Heart left ventricle (tissue), 16 donors: ENCODE measurements at regions not wholly inside any gene's neighbourhood (a gene's known extent, or its start where the extent isn't known, plus 50 kb on each side); places are given as distances from the start of the nearest gene placed in this dataset.
A peak's percentile ranks its signal among the peaks of the same experiment; 100 is the strongest.

Source experiments
- ATAC-seq, 4 donors: fragments of 200-7000 bp; cut with Tn5 transposase; one replicate each; pipeline ENCODE4 v1.9.1; 2020 to 2022; ENCODE audit warnings: moderate library complexity in 4 of 4, mild to moderate bottlenecking in 3 of 4, moderate number of reproducible peaks in 1 of 4
- DNase-seq, 5 donors: peaks; one replicate each; pipeline ENCODE4 v3.0.0-alpha.2; 2020
- H3K27ac ChIP-seq, 12 donors: fragments of 200-600 bp; sonication (generic) in 4 of 12; one replicate each; pipeline versions ENCODE4 v1.5.0 to v1.8.0; 2016 to 2022; ENCODE audit warnings: mild to moderate bottlenecking in 2 of 12
- H3K27me3 ChIP-seq, 9 donors: fragments of 200-600 bp; sonication (generic) in 2 of 9; one replicate each; pipeline versions ENCODE4 v1.5.1 to v1.8.0; 2016 to 2022; ENCODE audit warnings: mild to moderate bottlenecking in 3 of 9
- H3K36me3 ChIP-seq, 9 donors: fragments of 200-600 bp; sonication (generic) in 2 of 9; one replicate each; pipeline versions ENCODE4 v1.5.0 to v1.8.0; 2018 to 2022; ENCODE audit warnings: mild to moderate bottlenecking in 2 of 9
- H3K4me1 ChIP-seq, 12 donors: fragments of 200-600 bp; sonication (generic) in 4 of 12; one replicate each; pipeline versions ENCODE4 v1.5.0 to v1.8.0; 2016 to 2022; ENCODE audit warnings: mild to moderate bottlenecking in 3 of 12
- H3K4me3 ChIP-seq, 12 donors: fragments of 200-600 bp; sonication (generic) in 4 of 12; one replicate each; pipeline versions ENCODE4 v1.5.0 to v1.8.0; 2017 to 2022; ENCODE audit warnings: mild to moderate bottlenecking in 9 of 12, moderate library complexity in 4 of 12
- H3K9me3 ChIP-seq, 12 donors: fragments of 200-600 bp; sonication (generic) in 4 of 12; one replicate each; pipeline versions ENCODE4 v1.5.0 to v1.8.0; 2016 to 2022; ENCODE audit warnings: mild to moderate bottlenecking in 1 of 12
- CTCF ChIP-seq, 12 donors: fragments of 200-600 bp; sonication (generic) in 4 of 12; IDR thresholded peaks; one replicate each; pipeline versions ENCODE4 v1.5.0 to v1.8.0; 2018 to 2022; ENCODE audit warnings: antibody characterized with exemption in 12 of 12, mild to moderate bottlenecking in 5 of 12
- POLR2A ChIP-seq, 2 donors: fragments of 450-650 bp; IDR thresholded peaks; one replicate each; pipeline ENCODE4 v1.6.1; 2017; ENCODE audit warnings: antibody characterized with exemption in 2 of 2, mild to moderate bottlenecking in 2 of 2, moderate library complexity in 2 of 2
- WGBS, 4 donors: extraction: QIAGEN DNeasy Blood & Tissue Kit in 2 of 4; methylation state at CpG; one replicate each; pipeline versions ENCODE4 v1.1.5 to v1.1.7; 2013 to 2018; 5-methylcytosine and 5-hydroxymethylcytosine counted together
- intact Hi-C, 10 donors: fragments of 100-400 bp; cut with DNase I; formaldehyde crosslinking; loops; one replicate each; pipeline versions ENCODE4 v1.11.1 to v1.14.2; 2022
- donor health status: ischemic (EF 13 %, LVEDD 7.1; RV severe dilation, severe dysfunction).
- donor health status: healthy with polysubstance abuse.
- donor health status: DM: no; HTN: yes; CAD: no.
- donor health status: DM: no; HTN: no; CAD: no.
- donor health status: ischemic (EF 25% LVEDD 6.9; RV normal size, moderate dysfunction).
- donor health status: ischemic (EF 25% LVEDD 5.7; RV mildly dilated, moderate dysfunction).
- donor health status: healthy.
- donor health status: DM: yes; HTN: yes; CAD: no.
- donor health status: ischemic (EF 35%, LVEDD 5.7; RV mildly dilated, moderate dysfunction).
- donor health status: nonischemic (EF 11% LVEDD 7.7; RV severe dilation, severe dysfunction).
- donor health status: DM: yes; HTN: yes; CAD: no.
- donor health status: PGD.
- donor health status: ischemic (EF 29% LVEDD 5.4; RV normal size, mild dysfunction).
- donor health status: nonischemic (EF 23%, LVEDD 6.1; RV moderate dilation, normal function).

- H3K9me3 ChIP-seq = peaks cover 0 to 15% (median 0%) of the 10 kb centered on the region in 12 donors
- H3K4me3 ChIP-seq = no peak overlapping the region
- intact Hi-C loops = no loop called here
- no peaks in the 10 kb centered on the region for H3K4me1 ChIP-seq
- no peak for ATAC-seq
- H3K27me3 ChIP-seq = no peaks in the 10 kb centered on the region
- TF ChIP-seq POLR2A (IDR thresholded peaks at IDR 0.05) (no peak), CTCF (IDR thresholded peaks at IDR 0.05) (no peak)
- 59 to 81% (median 74%) methylated on average over 2 of the region's 2 CpGs for WGBS, 4 donors
- no peak for DNase-seq
- H3K27ac ChIP-seq = no peak overlapping the region
- no peaks in the 10 kb centered on the region for H3K36me3 ChIP-seq
Observed at GRCh38 chr3:165619069-165619468, 218.2 kb downstream of the BCHE start.

- no peak overlapping the region for H3K27ac ChIP-seq
- intact Hi-C loops = no loop called here
- no peak for DNase-seq
- no peak for ATAC-seq
- H3K4me3 ChIP-seq = no peak overlapping the region
- H3K4me1 ChIP-seq = no peaks in the 10 kb centered on the region
- no peaks in the 10 kb centered on the region for H3K36me3 ChIP-seq
- no peak for TF ChIP-seq POLR2A (IDR thresholded peaks at IDR 0.05)
- TF ChIP-seq CTCF (IDR thresholded peaks at IDR 0.05) = no peak
- H3K9me3 ChIP-seq = peaks cover 0 to 9% (median 0%) of the 10 kb centered on the region in 12 donors
- H3K27me3 ChIP-seq = no peaks in the 10 kb centered on the region
Observed at GRCh38 chr3:165617134-165617533, 220.1 kb downstream of the BCHE start.

GRCh38 chr3:165614337-165614736 lies 222.9 kb downstream of the BCHE start:
- DNase-seq (no peak), ATAC-seq (no peak)
- no peaks in the 10 kb centered on the region for H3K4me1 ChIP-seq
- H3K36me3 ChIP-seq = no peaks in the 10 kb centered on the region
- TF ChIP-seq POLR2A (IDR thresholded peaks at IDR 0.05) = no peak
- TF ChIP-seq CTCF (IDR thresholded peaks at IDR 0.05) = no peak
- peaks cover 0 to 5% (median 0%) of the 10 kb centered on the region in 12 donors for H3K9me3 ChIP-seq
- WGBS, 4 donors = 87 to 91% (median 90%) methylated on average over 1 of the region's 1 CpG
- H3K27me3 ChIP-seq = no peaks in the 10 kb centered on the region
- peak overlapping the region in 1 of 12 donors; percentile 3 for H3K27ac ChIP-seq
- no peak overlapping the region for H3K4me3 ChIP-seq
- intact Hi-C loops = no loop called here

GRCh38 chr3:165613014-165613413 lies 224.2 kb downstream of the BCHE start:
- intact Hi-C loops = no loop called here
- H3K27ac ChIP-seq = peak overlapping the region in 1 of 12 donors; percentile 5
- WGBS, 4 donors = 63 to 71% (median 70%) methylated on average over 4 of the region's 4 CpGs
- TF ChIP-seq POLR2A (IDR thresholded peaks at IDR 0.05) = no peak
- no peak for TF ChIP-seq CTCF (IDR thresholded peaks at IDR 0.05)
- peaks cover 0 to 3% (median 0%) of the 10 kb centered on the region in 12 donors for H3K9me3 ChIP-seq
- no peak for DNase-seq
- no peaks in the 10 kb centered on the region for H3K4me1 ChIP-seq
- H3K27me3 ChIP-seq = no peaks in the 10 kb centered on the region
- H3K4me3 ChIP-seq = no peak overlapping the region
- no peaks in the 10 kb centered on the region for H3K36me3 ChIP-seq
- ATAC-seq = no peak
